Heart right ventricle (tissue), 16 donors: ENCODE measurements at regions not wholly inside any gene's neighbourhood (a gene's known extent, or its start where the extent isn't known, plus 50 kb on each side); places are given as distances from the start of the nearest gene placed in this dataset.

Experiments used
- ATAC-seq, 8 donors: fragments of 200-7000 bp; cut with Tn5 transposase; one replicate each; pipeline ENCODE4 v1.9.1; 2020; ENCODE audit warnings: mild to moderate bottlenecking in 8 of 8, moderate library complexity in 8 of 8, moderate number of reproducible peaks in 1 of 8
- DNase-seq, 2 donors: peaks; one replicate each; pipeline ENCODE4 v3.0.0-alpha.2; 2020
- H3K27ac ChIP-seq, 10 donors: fragments of 200-600 bp; sonication (generic) in 2 of 10; one replicate each; pipeline versions ENCODE4 v1.5.0 to v1.8.0; 2020 to 2022; ENCODE audit warnings: mild to moderate bottlenecking in 3 of 10
- H3K27me3 ChIP-seq, 7 donors: fragments of 200-600 bp; one replicate each; pipeline ENCODE4 v1.8.0; 2021 to 2022; ENCODE audit warnings: mild to moderate bottlenecking in 2 of 7
- H3K36me3 ChIP-seq, 9 donors: fragments of 200-600 bp; sonication (generic) in 1 of 9; one replicate each; pipeline versions ENCODE4 v1.5.0 to v1.8.0; 2020 to 2022; ENCODE audit warnings: mild to moderate bottlenecking in 2 of 9
- H3K4me1 ChIP-seq, 9 donors: fragments of 200-600 bp; sonication (generic) in 1 of 9; one replicate each; pipeline versions ENCODE4 v1.5.0 to v1.8.0; 2020 to 2022; ENCODE audit warnings: mild to moderate bottlenecking in 4 of 9
- H3K4me3 ChIP-seq, 10 donors: fragments of 200-600 bp; sonication (generic) in 2 of 10; one replicate each; pipeline versions ENCODE4 v1.5.0 to v1.8.0; 2020 to 2022; ENCODE audit warnings: mild to moderate bottlenecking in 7 of 10, moderate library complexity in 2 of 10
- H3K9me3 ChIP-seq, 11 donors: fragments of 200-600 bp in 10 of 11; sonication (generic) in 2 of 11; one replicate each; pipeline versions ENCODE4 v1.5.0 to v1.8.0; 2013 to 2022; ENCODE audit warnings: mild to moderate bottlenecking in 2 of 11, control low read depth in 1 of 11, moderate library complexity in 1 of 11
- WGBS, 2 donors: extraction: QIAGEN DNeasy Blood & Tissue Kit; methylation state at CpG; one replicate each; pipeline ENCODE4 v1.1.7; 2013; ENCODE audit warnings: inconsistent platforms in 1 of 2; 5-methylcytosine and 5-hydroxymethylcytosine counted together
- intact Hi-C, 10 donors: fragments of 100-400 bp; cut with DNase I; formaldehyde crosslinking; loops; one replicate each; pipeline versions ENCODE4 v1.11.1 to v1.14.2; 2022
- TF ChIP-seq, protein P1 (sequence below), 9 donors: fragments of 200-600 bp; sonication (generic) in 2 of 9; IDR thresholded peaks; one replicate each; pipeline versions ENCODE4 v1.5.0 to v1.8.0; 2021 to 2022; ENCODE audit warnings: antibody characterized with exemption in 9 of 9, mild to moderate bottlenecking in 5 of 9, moderate library complexity in 1 of 9
- donor health status: Arrhythmogenic right ventricular cardiomyopathy.
- donor health status: ischemic (EF 13 %, LVEDD 7.1; RV severe dilation, severe dysfunction).
- donor health status: healthy with polysubstance abuse.
- donor health status: DM: no; HTN: yes; CAD: no.
- donor health status: DM: no; HTN: no; CAD: no.
- donor health status: ischemic (EF 25% LVEDD 6.9; RV normal size, moderate dysfunction).
- donor health status: ischemic (EF 25% LVEDD 5.7; RV mildly dilated, moderate dysfunction).
- donor health status: healthy.
- donor health status: DM: yes; HTN: yes; CAD: no.
- donor health status: Ischemic cardiomyopathy.
- donor health status: ischemic (EF 35%, LVEDD 5.7; RV mildly dilated, moderate dysfunction).
- donor health status: nonischemic (EF 11% LVEDD 7.7; RV severe dilation, severe dysfunction).
- donor health status: DM: yes; HTN: yes; CAD: no.
- donor health status: PGD.
- donor health status: ischemic (EF 29% LVEDD 5.4; RV normal size, mild dysfunction).
- donor health status: nonischemic (EF 23%, LVEDD 6.1; RV moderate dilation, normal function).

DNA sequence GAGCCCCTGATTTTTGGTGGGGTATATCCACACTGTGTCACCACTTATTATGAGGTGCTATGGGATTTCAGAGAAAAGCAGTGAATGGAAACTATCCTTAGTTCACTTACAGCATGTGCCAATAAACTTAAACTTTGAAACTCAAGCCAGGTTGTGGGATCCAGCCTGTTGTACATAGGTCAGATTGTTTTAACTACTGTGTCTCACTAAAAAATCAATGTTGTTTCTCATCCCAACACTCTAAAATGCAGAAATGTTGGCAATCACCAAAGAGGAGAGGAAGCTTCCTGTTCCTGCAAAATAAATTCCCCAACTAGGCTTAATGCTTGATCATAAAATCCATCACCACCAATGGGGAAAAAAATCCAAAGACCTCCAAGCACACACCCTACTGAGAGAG is 173.7 kb upstream of the ONECUT1 start:
- Histone ChIP-seq H3K4me3 (no peak overlapping the region), H3K27me3 (peaks cover 0 to 6% (median 0%) of the 10 kb centered on the region in 7 donors), H3K36me3 (no peaks in the 10 kb centered on the region), H3K9me3 (no peaks in the 10 kb centered on the region), H3K27ac (no peak overlapping the region), H3K4me1 (no peaks in the 10 kb centered on the region)
- no peak for ATAC-seq
- intact Hi-C loops, result no loop called here
- no peak for DNase-seq
- TF ChIP-seq, protein P1, sequence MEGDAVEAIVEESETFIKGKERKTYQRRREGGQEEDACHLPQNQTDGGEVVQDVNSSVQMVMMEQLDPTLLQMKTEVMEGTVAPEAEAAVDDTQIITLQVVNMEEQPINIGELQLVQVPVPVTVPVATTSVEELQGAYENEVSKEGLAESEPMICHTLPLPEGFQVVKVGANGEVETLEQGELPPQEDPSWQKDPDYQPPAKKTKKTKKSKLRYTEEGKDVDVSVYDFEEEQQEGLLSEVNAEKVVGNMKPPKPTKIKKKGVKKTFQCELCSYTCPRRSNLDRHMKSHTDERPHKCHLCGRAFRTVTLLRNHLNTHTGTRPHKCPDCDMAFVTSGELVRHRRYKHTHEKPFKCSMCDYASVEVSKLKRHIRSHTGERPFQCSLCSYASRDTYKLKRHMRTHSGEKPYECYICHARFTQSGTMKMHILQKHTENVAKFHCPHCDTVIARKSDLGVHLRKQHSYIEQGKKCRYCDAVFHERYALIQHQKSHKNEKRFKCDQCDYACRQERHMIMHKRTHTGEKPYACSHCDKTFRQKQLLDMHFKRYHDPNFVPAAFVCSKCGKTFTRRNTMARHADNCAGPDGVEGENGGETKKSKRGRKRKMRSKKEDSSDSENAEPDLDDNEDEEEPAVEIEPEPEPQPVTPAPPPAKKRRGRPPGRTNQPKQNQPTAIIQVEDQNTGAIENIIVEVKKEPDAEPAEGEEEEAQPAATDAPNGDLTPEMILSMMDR (IDR thresholded peaks at IDR 0.05), result no peak

DNA sequence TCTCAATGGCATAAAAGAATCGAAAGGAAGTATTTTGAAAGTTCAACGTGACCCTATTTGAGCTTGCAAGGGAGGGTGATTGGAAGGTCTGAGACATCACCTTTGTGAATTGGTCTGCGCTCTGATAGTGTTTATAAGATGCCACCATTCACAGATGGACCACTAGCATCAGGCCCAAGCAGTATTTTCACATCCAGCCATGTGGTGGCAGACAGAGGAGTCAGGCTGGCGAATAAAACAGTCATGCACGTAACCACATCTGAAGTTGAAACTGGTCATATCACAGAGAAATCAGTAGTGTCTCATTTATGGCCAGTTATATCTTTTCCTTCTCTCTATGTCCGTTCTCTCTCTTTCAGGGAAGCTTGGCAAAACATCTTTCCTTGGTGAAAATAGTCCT is 170.1 kb upstream of the ONECUT1 start:
- H3K4me3 ChIP-seq, result no peak overlapping the region
- no peak for DNase-seq
- TF ChIP-seq, protein P1 (IDR thresholded peaks at IDR 0.05), result no peak
- no peaks in the 10 kb centered on the region for H3K4me1 ChIP-seq
- no peak overlapping the region for H3K27ac ChIP-seq
- H3K27me3 ChIP-seq, result peaks cover 0 to 6% (median 0%) of the 10 kb centered on the region in 7 donors
- intact Hi-C loops, result no loop called here
- H3K36me3 ChIP-seq, result no peaks in the 10 kb centered on the region
- ATAC-seq, result no peak
- 74 to 82% methylated on average over 6 of the region's 6 CpGs for WGBS, 2 donors
- H3K9me3 ChIP-seq, result no peaks in the 10 kb centered on the region

DNA sequence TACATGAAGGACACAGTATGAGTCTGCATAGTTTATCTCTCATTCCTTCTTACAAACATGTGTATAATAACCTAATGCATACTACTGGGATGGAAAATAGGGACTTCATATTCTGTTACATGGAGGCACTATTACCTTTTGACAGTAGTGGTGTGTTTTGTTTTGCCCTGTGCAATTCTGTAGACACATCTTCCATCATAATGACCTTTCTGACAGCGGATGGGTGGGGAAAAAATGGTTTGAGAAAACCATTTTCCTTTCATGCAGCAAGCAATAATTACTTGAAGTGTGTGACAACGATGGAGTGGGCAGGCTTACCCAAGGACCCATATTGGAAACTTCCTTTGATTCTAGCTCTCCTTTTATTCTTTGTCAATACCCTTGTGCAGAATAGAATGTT is 153.6 kb upstream of the ONECUT1 start:
- Histone ChIP-seq H3K36me3 (no peaks in the 10 kb centered on the region), H3K4me1 (no peaks in the 10 kb centered on the region), H3K4me3 (no peak overlapping the region), H3K27ac (no peak overlapping the region), H3K27me3 (peaks cover 0 to 5% (median 0%) of the 10 kb centered on the region in 7 donors), H3K9me3 (no peaks in the 10 kb centered on the region)
- no peak for DNase-seq
- 77 to 79% methylated on average over 2 of the region's 2 CpGs for WGBS, 2 donors
- TF ChIP-seq, protein P1 (IDR thresholded peaks at IDR 0.05), result no peak
- intact Hi-C loops, result loop anchor here in 1 of 10 donors (10.0 kb wide), 1 partner anchor 61 kb away; no protein-coding TSS in a partner anchor
- ATAC-seq, result no peak

DNA sequence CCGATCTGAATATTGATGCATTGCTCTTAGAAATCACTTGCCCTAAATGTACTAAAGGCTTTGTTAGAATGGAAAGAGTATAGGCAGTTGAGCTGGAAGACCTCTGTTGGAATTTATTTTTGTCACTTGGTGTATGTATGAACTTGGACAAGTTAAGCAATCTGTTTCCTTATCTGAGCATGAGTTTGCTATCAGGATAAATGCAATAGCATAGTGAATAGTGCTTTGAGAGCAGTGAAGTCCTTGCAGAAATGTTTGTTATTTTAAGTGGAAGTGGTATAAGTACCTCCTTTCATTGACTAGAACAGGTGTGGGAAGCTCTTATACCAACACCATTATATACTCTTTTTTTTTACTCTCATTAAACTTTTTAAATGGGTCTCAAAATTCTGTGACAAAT is 146.4 kb upstream of the ONECUT1 start:
- intact Hi-C loops, result no loop called here
- Histone ChIP-seq H3K4me3 (no peak overlapping the region), H3K27ac (no peak overlapping the region), H3K36me3 (no peaks in the 10 kb centered on the region), H3K9me3 (peaks cover 0 to 3% (median 0%) of the 10 kb centered on the region in 11 donors), H3K27me3 (no peaks in the 10 kb centered on the region), H3K4me1 (no peaks in the 10 kb centered on the region)
- TF ChIP-seq, protein P1 (IDR thresholded peaks at IDR 0.05), result no peak
- ATAC-seq, result no peak
- 89 to 94% methylated on average over 1 of the region's 1 CpG for WGBS, 2 donors
- no peak for DNase-seq
